Activated naive CD8-positive, alpha-beta T cell treated with anti-CD3 and anti-CD28 coated beads for 36 hours (primary cell): ENCODE measurements at regions not wholly inside any gene's neighbourhood (a gene's known extent, or its start where the extent isn't known, plus 50 kb on each side); places are given as distances from the start of the nearest gene placed in this dataset.
"Not testable (repeated sequence)": the region's sequence is repeated elsewhere in the genome, so short reads cannot be mapped to it uniquely, and the experiment has no call there.

Source experiments
- DNase-seq: peaks from one replicate; pipeline ENCODE4 v3.0.0; 2021
- H3K27ac Mint-ChIP-seq: one replicate; pipeline ENCODE4 v1.8.0; 2022; ENCODE audit warnings: mild to moderate bottlenecking, moderate library complexity, mixed read lengths
- H3K27me3 Mint-ChIP-seq: one replicate; pipeline ENCODE4 v1.8.0; 2022; ENCODE audit warnings: mild to moderate bottlenecking, mixed read lengths
- H3K36me3 Mint-ChIP-seq: one replicate; pipeline ENCODE4 v1.8.0; 2021; ENCODE audit warnings: mild to moderate bottlenecking, mixed read lengths
- H3K4me1 Mint-ChIP-seq: one replicate; pipeline ENCODE4 v1.8.0; 2021; ENCODE audit warnings: mixed read lengths
- H3K4me3 Mint-ChIP-seq: one replicate; pipeline ENCODE4 v1.8.0; 2022; ENCODE audit warnings: mild to moderate bottlenecking, moderate library complexity, mixed read lengths
- H3K9me3 Mint-ChIP-seq: one replicate; pipeline ENCODE4 v1.8.0; 2022; ENCODE audit warnings: mixed read lengths

- DNase-seq, H3K9me3 Mint-ChIP-seq, H3K27me3 Mint-ChIP-seq, H3K4me3 Mint-ChIP-seq, H3K27ac Mint-ChIP-seq, H3K36me3 Mint-ChIP-seq: not testable (repeated sequence)
- peaks cover 16% of the 10 kb centered on the region for H3K4me1 Mint-ChIP-seq
These were observed 58.3 kb upstream of the PARP8 start for GRCh38 chr5:50607953-50608705.

GRCh38 chr5:50613057-50613456 lies 53.4 kb upstream of the PARP8 start:
- not testable (repeated sequence) for H3K27ac Mint-ChIP-seq, H3K4me3 Mint-ChIP-seq, H3K36me3 Mint-ChIP-seq, H3K9me3 Mint-ChIP-seq, DNase-seq, H3K27me3 Mint-ChIP-seq
- H3K4me1 Mint-ChIP-seq = peaks cover 14% of the 10 kb centered on the region
